NT2/D1 (cell line): ENCODE measurements at regions not wholly inside any gene's neighbourhood (a gene's known extent, or its start where the extent isn't known, plus 50 kb on each side); places are given as distances from the start of the nearest gene placed in this dataset.

Experiments
- DNase-seq: peaks from one replicate; pipeline ENCODE4 v3.0.0-alpha.2; 2011; ENCODE audit warnings: low read depth, low spot score
- H3K27me3 ChIP-seq: 2 replicates; pipeline ENCODE4 v1.6.0; 2011; ENCODE audit warnings: mild to moderate bottlenecking; ENCODE audit not compliant: insufficient read length, insufficient read depth
- H3K36me3 ChIP-seq: 2 replicates; pipeline ENCODE4 v1.6.1; 2011; ENCODE audit warnings: mild to moderate bottlenecking, low read length, mixed read lengths; ENCODE audit not compliant: insufficient read depth, insufficient read length
- H3K4me1 ChIP-seq: 2 replicates; pipeline ENCODE4 v1.5.1; 2011; ENCODE audit not compliant: insufficient read depth, insufficient read length
- H3K4me3 ChIP-seq: 2 replicates; pipeline ENCODE4 v1.5.1; 2011; ENCODE audit warnings: low read depth; ENCODE audit not compliant: insufficient read length
- H3K9ac ChIP-seq: 2 replicates; pipeline ENCODE4 v1.6.0; 2011; ENCODE audit warnings: low read depth; ENCODE audit not compliant: insufficient read length
- H3K9me3 ChIP-seq: 2 replicates; pipeline ENCODE4 v1.5.1; 2011; ENCODE audit warnings: mild to moderate bottlenecking, low read length; ENCODE audit not compliant: insufficient read depth
- SUZ12 ChIP-seq: IDR thresholded peaks from 2 replicates; pipeline ENCODE4 v1.6.1; 2011; ENCODE audit not compliant: insufficient read length, insufficient read depth; ENCODE audit errors: extremely low read depth
- YY1 ChIP-seq: IDR thresholded peaks from 2 replicates; pipeline ENCODE4 v1.6.1; 2011; ENCODE audit not compliant: insufficient read length, insufficient read depth
- ZNF274 ChIP-seq: IDR thresholded peaks from 2 replicates; pipeline ENCODE4 v1.6.1; 2011; ENCODE audit warnings: mild to moderate bottlenecking, low read depth, low read length

- no peak for DNase-seq
- H3K4me3 ChIP-seq = no peak overlapping the region
- no peaks in the 10 kb centered on the region for H3K9me3 ChIP-seq
- H3K4me1 ChIP-seq = peaks cover 5% of the 10 kb centered on the region
- H3K27me3 ChIP-seq = no peaks in the 10 kb centered on the region
- no peak for TF ChIP-seq YY1
- TF ChIP-seq ZNF274 = no peak
- no peak for TF ChIP-seq SUZ12
- no peak overlapping the region for H3K9ac ChIP-seq
- no peaks in the 10 kb centered on the region for H3K36me3 ChIP-seq
Observed at GRCh38 chr10:110358869-110359629, 54.3 kb upstream of the SMNDC1 start.

- TF ChIP-seq SUZ12 (no peak), ZNF274 (no peak), YY1 (no peak)
- peaks cover 7% of the 10 kb centered on the region for H3K4me1 ChIP-seq
Observed at GRCh38 chr10:110360857-110361474, 56.2 kb upstream of the SMNDC1 start.

GRCh38 chr10:110361800-110362456 lies 57.2 kb upstream of the SMNDC1 start:
- Histone ChIP-seq H3K36me3 (no peaks in the 10 kb centered on the region), H3K9me3 (no peaks in the 10 kb centered on the region), H3K27me3 (no peaks in the 10 kb centered on the region), H3K4me1 (peaks cover 7% of the 10 kb centered on the region), H3K4me3 (no peak overlapping the region), H3K9ac (no peak overlapping the region)
- TF ChIP-seq YY1 (no peak), SUZ12 (no peak), ZNF274 (no peak)
- no peak for DNase-seq

More at GRCh38 chr10:110360857-110361474, 56.2 kb upstream of the SMNDC1 start:
- Histone ChIP-seq H3K9ac (no peak overlapping the region), H3K36me3 (no peaks in the 10 kb centered on the region), H3K4me3 (no peak overlapping the region), H3K27me3 (no peaks in the 10 kb centered on the region), H3K9me3 (no peaks in the 10 kb centered on the region)
- no peak for DNase-seq

- H3K4me1 ChIP-seq = peaks cover 8% of the 10 kb centered on the region
- H3K9me3 ChIP-seq = no peaks in the 10 kb centered on the region
- no peaks in the 10 kb centered on the region for H3K36me3 ChIP-seq
- no peak overlapping the region for H3K4me3 ChIP-seq
- no peak overlapping the region for H3K9ac ChIP-seq
- no peak for DNase-seq
- TF ChIP-seq SUZ12 = no peak
- TF ChIP-seq ZNF274 = no peak
- no peak for TF ChIP-seq YY1
- H3K27me3 ChIP-seq = no peaks in the 10 kb centered on the region
Observed at GRCh38 chr10:110363572-110364411, 59.1 kb upstream of the SMNDC1 start.

- Histone ChIP-seq H3K27me3 (no peaks in the 10 kb centered on the region), H3K9ac (no peak overlapping the region), H3K9me3 (no peaks in the 10 kb centered on the region), H3K36me3 (no peaks in the 10 kb centered on the region), H3K4me3 (no peak overlapping the region), H3K4me1 (peaks cover 5% of the 10 kb centered on the region)
- TF ChIP-seq YY1 = no peak
- TF ChIP-seq ZNF274 = no peak
- TF ChIP-seq SUZ12 = no peak
- no peak for DNase-seq
Observed at GRCh38 chr10:110364531-110364937, 59.8 kb upstream of the SMNDC1 start.

GRCh38 chr10:110365356-110366143 lies 60.8 kb upstream of the SMNDC1 start:
- Histone ChIP-seq H3K9ac (no peak overlapping the region), H3K36me3 (no peaks in the 10 kb centered on the region), H3K4me1 (peaks cover 5% of the 10 kb centered on the region), H3K9me3 (no peaks in the 10 kb centered on the region), H3K4me3 (no peak overlapping the region), H3K27me3 (no peaks in the 10 kb centered on the region)
- TF ChIP-seq SUZ12 (no peak), ZNF274 (no peak), YY1 (no peak)
- DNase-seq = no peak
